HG03095 (cell line): ENCODE measurements at regions not wholly inside any gene's neighbourhood (a gene's known extent, or its start where the extent isn't known, plus 50 kb on each side); places are given as distances from the start of the nearest gene placed in this dataset.

ENCODE experiments used
- ATAC-seq: cut with Tn5 transposase; IDR thresholded peaks from one replicate; pipeline ENCODE4 v1.9.1; 2021; ENCODE audit warnings: moderate library complexity; ENCODE audit not compliant: unreplicated experiment

DNA sequence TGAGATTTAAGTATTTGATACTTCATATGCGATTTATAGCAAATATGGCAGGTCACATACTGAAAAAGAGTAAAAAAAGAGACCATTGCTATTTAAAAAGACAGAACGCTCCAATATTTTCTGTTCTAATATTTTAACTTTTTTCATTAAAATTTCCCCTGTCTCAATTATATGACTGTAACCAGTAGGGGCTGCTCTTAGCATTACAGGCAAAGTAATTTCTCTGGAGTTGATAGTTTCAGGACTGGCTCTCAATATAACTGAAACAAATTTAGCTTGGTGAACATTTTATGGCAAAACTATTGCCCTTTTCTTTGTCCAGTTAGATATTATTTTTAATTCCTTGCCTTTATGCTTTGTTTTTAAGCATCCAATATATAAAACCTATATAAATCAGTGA, 286.3 kb upstream of the ROBO2 start:
- ATAC-seq, result no peak

DNA sequence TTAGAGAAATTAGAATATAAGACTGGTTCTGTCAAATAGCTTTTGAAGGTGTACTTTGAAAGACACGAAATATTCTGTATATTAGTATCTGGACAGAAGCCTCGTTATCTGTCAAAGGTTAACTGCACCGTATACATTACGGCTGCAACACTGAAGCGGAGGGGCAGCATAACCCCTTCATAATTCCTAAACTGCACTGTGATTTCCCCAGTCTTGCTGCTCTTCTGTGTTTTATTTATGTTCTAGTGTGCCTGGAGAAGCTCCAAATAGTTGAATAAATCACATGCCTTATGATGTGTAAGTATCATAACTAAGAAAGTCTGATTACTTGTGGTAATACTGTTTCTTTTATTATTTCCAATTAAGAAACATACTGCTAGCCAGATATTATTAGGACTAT, 285.7 kb upstream of the ROBO2 start:
- no peak for ATAC-seq

DNA sequence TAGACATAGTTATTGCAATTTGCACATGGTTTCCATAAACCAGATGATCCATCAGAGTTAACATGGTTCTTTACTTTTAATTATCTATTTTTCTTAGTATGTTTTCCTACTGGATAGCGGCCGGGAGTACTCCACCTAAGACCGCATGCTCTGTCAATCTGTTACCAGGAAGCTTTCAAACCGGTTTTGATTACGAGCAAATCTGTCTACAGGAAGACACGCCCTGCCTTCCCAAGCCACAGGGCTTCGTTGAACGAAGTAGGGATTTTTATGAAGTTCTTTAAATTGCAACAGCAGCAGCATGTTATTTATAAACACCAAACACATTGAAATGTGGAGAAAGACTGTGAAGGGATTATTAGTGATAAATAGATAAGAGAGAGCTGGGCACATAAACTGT, 283.3 kb upstream of the ROBO2 start:
- ATAC-seq, result no peak

DNA sequence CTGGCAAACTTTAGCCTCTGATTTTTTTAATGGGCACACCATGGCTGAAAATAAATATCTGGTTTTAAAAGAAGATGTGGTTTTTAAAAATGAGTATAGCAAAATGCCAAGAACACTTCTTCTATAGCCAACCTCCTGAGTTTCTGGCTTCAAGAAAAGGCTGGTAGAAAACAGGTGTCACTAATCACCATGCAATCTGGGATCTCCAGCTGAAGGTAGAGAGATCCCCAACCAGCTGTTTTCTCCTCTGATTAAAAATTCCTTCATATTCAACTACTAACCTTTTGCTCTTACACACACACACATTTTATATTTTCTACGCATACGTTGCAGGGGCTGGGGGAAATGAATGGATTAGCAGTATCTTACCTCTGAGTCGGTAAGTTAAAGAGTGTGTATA, 279.6 kb upstream of the ROBO2 start:
- ATAC-seq, result no peak

DNA sequence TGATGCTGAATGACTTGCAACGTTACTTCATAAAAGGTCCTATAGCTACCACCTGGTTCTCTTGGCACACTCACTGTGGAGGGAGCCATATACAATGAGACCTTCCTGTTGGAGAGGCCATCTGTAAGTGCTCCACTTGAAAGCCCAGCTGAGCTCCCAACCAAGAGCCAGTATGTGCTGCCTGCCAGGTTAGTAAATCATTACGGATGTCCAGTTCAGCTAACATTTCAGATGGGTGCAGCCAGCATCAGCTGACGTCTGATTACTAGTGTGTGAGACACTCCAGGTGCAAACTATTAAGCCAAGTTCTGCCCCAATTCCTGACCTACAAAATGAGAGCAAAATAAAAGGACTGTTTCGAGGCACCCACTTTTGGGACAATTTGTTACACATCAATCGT, 274.4 kb upstream of the ROBO2 start:
- ATAC-seq, result no peak

DNA sequence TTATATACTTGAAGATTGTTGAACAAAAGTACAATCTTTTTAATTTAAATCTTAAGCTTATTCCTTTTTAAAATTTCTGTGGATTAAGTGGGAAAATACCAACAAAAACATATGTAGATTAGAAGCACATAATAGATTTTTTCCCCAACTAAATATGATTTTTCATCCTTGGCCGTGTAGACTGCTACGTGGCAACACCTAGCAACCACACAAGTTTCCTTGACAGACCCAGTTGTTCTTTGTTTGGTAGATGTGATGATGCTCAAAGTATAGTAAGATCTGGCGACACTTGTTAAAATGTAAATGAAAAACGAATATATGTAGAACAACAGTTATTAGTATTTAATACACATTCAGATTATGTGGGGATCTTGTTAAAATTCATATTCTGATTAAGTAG, 271.0 kb upstream of the ROBO2 start:
- no peak for ATAC-seq

DNA sequence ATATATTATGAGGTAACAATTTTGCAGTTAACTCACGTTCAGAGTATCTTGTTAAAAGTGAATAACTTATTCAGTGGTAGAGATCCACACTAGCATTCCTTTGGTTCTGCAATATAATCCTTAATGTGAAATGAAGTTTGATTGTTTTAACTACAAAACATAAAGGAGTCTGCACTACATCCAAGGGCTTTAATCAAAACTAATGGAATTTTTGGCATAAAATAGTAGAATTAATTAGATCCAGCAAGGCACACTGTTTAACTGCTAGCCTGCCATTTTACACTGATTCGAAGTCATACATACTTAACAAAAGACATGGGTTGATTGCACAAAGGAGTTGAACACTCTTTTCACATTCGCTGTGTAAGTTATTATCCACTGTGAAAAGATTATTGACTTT, 263.0 kb upstream of the ROBO2 start:
- no peak for ATAC-seq

DNA sequence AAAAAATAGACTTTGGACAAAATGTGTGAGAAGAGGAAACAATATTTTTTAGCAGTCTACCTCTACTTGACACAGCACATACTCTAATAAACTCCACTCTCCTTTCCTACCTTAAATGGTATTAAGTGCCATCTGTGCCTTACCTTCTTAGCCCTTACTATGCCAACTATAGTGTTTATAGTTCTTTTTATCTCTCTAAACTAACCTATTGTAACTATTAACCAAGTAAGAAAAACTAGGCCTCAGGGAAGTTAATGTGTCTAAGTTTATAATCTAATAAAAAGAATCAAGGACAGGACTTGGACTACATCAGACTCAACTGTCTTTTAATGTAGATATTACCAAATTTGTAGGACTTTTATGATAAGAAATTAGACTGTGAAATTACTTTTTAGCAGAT, 251.7 kb upstream of the ROBO2 start:
- no peak for ATAC-seq

DNA sequence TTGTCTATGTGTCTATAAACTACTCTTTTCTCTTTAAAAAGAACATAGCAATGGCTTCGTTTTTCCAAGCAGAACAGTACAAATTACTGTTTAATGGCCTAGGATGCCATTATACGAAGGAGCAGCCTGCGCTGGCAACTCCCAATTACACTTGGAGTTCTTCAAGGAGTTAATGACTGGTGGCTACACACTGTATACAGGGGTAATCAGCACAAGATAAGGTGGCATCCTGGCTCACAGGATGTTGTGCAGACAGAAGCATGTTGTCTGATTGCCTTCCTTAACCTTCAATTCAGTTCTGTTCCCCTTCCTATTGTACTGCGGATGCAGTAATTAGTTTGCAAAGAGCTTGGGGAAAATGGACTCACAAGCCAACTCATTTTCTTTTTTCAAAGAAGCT, 250.7 kb upstream of the ROBO2 start:
- no peak for ATAC-seq

DNA sequence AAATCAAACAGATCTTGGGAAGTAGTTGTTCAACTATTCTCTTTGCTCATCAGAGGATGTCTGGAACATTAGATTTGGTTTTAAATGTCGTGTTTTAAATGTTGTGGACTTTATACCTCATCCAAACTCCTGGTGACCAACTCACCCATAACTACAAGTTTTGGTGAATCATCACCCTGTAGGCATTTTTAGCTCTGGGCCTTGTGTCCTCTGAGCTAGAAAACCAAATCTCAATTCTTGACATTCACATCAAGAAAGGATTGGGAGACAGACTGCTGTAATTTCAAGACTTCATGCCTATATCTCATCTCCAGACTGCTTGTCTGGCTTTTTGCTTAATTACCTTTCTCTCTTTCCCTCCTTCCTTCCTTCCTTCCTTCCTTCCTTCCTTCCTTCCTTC, 228.5 kb upstream of the ROBO2 start:
- no peak for ATAC-seq

DNA sequence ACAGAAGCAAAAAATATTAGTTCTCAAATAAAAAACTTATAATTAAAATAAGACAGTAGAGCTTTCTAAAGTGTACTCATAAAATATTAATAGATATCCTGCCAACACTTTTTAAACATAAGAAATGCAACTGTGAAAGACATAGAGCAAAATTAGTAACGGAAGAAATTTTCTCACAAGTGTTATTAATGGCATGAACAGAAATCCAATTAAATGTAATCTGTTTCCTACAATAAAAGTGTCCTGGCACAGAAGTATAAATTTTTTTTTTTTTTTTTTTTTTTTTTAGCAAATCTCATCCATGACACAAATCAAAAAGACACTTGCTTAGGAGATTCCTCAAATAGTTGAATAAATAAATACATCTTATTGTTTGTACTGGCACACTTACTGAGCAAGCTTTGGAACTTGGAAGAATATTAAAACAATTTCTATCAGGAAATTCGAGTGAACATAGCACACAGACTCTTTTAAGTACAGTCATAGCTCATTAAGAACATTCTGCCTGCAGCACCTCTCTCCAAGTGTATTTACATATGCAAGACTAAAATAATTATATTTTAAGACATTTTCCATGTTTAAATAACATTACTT, 227.2 kb upstream of the ROBO2 start:
- no peak for ATAC-seq

DNA sequence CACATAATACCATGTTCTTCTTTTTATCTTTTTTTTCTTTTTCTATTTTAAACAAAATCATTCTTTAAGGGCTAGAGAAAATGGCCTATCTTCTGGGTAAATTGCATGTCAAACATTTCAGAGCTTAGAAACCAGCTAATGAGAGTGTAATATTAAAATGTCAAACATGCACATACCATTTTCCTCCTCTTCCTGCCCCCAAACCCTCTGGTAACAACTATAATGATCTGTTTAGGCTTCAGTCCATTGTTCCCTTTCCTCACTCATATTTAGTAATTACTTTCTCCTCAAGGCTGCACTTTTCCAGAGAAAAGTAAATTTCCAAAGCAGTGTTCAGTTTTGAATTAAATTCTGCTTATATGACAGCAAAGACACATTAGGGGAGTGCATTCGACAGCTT, 224.3 kb upstream of the ROBO2 start:
- no peak for ATAC-seq

DNA sequence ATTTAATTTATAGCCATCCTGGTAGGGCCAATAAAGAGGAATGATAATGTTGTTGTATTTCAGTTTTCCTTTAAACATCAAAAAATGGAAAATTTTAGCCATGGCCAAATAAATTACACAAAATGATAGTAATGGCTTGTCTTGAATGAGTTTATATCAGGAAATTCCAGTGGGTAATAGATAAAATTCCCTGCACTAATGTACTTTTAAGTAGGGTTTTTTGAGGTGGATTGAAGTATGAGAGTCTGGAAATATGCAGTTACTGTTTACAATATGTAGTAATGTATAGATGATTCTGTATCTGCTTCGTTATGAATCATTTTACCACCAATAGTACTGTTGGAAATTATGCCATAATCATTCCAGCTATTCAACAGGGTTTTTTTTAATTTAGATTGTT, 219.4 kb upstream of the ROBO2 start:
- no peak for ATAC-seq

DNA sequence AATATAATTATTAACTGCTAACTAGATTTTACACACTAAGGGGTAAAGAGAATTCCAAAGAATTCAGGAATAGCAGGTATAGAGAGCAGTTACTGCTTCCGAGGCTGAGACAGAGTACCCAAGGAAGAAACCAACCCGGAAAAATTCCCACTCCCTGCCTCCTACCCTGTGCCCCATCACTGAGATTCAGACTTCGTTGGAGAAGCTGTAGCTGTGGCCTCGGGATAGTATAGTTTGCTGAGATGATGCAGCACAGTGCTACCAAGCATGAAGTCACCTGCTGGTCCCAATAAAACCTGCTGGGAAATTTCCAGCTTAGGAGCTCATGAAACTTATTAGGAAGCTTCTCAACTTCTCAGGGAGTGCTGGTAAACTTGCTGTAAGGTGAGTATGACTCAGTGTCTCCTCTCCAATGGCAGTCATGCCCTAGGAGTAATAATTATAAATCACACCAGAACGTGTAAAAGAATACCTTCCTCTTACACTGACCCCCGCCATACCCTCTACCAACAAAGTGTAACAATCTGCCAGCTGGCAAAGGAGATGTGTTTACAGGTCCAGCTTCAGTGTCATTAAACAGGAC, 215.2 kb upstream of the ROBO2 start:
- no peak for ATAC-seq

DNA sequence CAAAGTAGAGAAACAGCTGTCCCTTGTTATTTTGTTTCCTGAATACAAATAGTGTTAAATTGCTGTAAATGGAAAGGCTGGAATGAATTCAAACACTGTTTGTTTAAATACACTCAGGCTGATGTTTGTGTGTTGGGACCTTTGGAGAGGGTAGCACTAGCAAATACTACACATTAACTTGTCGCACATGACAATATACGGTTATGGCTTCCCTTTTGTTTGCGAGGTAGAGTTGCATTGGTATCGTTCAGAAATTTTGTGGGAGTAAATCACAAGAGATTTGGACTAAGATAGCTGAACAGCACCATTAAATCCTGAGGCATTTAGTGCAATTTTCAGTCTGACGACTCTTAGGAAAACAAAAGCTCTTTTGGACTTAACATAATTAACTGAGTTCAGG, 213.0 kb upstream of the ROBO2 start:
- no peak for ATAC-seq

DNA sequence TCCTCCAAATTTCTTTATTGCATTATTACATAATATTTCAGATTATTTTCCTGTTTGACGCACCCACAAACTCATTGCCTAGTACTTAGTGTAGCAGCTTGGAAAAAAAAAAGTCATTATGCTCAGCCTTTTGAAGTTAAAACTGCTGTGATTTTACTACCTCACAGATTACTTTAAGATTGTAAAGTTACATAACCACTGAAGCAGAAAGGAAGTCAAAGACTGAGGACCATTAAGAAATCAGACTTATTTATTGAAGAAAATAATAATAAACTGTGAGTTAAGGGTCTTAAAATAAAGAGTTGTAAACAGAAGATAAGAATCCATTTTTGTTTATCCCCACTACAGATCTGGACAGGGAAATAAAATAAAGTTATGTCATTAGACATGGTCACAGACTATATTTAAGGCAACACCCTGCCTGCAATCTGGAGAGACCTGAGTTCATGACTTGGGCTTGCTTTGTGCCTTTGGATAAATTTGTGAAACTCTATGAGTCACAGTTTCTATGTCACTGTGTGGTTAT, 212.1 kb upstream of the ROBO2 start:
- ATAC-seq, result no peak

DNA sequence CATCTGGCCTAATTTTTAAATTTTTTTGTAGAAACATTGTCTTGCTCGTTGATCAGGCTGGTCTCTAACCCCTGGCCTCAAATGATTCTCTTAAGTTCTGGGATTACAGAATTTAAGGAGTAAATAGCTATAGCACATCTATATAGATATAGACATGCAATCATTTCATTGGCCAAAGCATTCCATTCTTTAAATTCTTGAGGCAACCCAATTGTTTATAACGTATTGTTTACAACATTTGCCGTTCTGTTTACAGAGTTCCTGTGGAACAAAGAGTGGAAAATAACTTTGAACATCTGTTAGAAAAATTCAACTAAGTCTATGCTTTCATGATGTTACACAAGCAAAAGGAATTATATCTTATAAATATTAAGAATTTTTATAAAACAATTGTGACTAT, 205.2 kb upstream of the ROBO2 start:
- ATAC-seq, result no peak

DNA sequence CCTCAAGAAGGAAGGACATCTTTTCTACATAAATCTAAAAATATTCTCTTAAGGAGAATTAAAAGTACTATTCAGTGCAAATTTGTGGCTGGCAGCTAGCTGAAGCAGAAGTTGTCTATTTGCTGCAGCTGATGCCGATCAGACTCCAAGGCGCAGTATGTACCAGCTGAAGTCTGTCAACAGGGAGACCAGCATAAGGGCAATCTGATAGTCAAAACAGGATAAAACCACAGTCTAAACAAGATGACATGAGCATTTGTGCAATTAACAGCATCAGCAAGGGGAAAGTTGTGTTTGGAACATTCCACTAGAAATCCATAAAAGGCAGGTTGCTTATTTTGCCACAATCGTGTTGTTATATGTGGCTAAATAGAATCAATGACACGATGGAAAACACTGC, 198.2 kb upstream of the ROBO2 start:
- ATAC-seq, result no peak

DNA sequence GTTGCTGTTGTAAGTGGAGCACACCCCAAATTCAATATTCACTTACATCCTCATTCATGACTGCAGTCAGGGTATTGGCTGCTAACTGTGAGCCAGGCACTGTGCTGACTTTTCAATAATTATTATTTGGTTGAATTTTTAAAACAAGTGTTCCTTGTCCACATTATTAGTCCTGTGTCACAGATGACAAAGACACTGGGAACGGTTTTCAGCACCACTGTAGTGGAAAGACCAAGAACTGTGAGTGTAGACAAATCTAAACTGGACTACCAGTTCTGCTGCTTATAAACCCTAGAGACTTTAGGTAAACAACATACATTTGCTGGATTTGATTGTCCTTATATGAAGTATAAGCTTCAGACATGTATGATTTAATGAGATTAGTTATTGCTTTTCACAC, 197.7 kb upstream of the ROBO2 start:
- ATAC-seq, result no peak

DNA sequence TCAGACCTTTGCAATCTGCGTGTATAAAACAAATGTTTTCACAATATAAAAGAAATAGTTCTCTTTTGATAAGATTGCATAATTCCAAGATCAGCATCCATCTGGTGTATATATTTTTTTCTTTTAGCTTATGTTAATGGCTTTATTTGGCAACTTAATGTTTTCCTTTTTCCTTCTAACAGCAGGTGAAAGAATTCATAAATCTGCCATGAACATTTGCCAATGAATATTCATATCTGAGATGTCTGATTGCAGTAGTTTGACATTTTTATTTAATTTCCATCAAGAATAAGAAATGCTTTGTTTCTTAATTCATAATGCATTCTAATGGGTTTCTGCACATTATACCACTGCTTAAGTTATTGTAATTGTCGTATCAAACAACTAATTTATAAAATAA, 184.4 kb upstream of the ROBO2 start:
- no peak for ATAC-seq

DNA sequence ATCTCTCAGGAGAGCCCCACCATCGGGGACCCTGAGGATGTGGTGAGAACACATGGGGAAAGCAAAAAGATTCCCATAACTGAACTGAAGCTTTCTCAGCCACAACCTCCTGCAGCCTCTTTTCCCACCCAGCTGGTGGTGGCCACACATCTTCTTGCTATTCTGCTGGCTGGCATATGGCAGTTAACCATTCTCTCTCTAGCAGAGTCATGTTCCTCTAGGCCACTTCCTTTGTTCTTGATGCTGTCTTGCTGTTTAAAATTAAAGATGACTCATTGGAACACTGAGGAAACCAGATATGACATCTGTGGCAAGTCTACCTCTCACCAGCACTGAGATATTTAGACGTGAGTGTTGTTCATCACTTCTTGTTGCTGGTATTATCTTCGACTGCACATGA, 180.3 kb upstream of the ROBO2 start:
- ATAC-seq, result no peak

DNA sequence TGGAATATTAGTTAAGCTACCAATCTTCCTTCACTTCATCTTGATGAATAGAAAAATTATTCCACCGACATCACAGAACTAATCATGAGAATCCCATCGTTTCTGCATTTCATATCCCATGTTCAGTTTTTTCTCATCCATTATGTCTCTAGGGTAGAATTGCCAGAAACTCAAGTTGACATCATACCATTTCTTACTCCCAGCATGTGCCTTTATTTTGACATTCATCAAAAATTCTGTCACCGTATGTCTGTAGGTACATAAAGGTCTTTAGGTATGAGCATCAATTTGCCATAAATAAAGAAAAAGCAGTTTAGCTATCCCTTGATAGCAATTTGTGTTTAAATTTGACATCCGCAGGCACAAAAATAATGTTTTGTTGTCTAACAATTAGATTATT, 175.5 kb upstream of the ROBO2 start:
- ATAC-seq, result no peak

DNA sequence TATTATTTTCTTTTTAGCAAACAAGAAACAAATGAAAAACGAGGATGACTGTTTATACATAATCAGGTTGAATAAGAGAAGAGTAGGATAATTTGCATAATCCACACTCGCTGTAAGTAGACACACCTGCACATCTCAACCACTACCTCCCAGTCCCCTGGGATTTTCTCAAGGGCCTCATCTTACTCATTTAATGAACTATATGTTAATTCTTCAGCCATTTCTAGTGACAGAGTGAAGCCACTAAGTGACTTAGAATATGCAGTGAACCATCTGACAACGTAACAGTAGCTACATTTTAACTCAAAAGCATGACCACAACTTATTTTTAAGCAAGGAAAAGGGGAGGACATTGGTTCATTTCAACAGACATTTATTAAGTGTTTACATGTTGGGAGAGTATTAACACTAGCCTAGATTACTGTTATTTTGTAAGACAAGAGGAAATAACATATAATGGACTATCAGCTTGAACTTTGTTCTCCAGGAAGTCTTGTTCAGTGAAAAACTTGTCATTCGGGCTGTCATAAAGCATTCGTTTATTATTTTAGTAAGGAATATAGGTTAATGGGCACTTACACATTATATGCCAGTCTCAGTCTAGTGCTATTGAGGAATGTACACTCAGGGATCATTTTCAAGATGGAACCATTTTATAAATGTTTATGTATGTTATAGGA, 173.0 kb upstream of the ROBO2 start:
- peak; percentile 59 for ATAC-seq
